GM21576 (cell line): ENCODE measurements at regions not wholly inside any gene's neighbourhood (a gene's known extent, or its start where the extent isn't known, plus 50 kb on each side); places are given as distances from the start of the nearest gene placed in this dataset.
"Not testable (repeated sequence)": the region's sequence is repeated elsewhere in the genome, so short reads cannot be mapped to it uniquely, and the experiment has no call there.

Experiments used
- ATAC-seq: cut with Tn5 transposase; IDR thresholded peaks from one replicate; pipeline ENCODE4 v1.9.1; 2021; ENCODE audit warnings: mild to moderate bottlenecking, moderate library complexity; ENCODE audit not compliant: unreplicated experiment

GRCh38 chr14:83251402-83251801 lies 1717.7 kb upstream of the SEL1L start:
- no peak for ATAC-seq

- ATAC-seq = no peak
These were observed 1720.2 kb upstream of the SEL1L start for GRCh38 chr14:83253870-83254269.

GRCh38 chr14:83255015-83255726 lies 1721.5 kb upstream of the SEL1L start:
- no peak for ATAC-seq

DNA sequence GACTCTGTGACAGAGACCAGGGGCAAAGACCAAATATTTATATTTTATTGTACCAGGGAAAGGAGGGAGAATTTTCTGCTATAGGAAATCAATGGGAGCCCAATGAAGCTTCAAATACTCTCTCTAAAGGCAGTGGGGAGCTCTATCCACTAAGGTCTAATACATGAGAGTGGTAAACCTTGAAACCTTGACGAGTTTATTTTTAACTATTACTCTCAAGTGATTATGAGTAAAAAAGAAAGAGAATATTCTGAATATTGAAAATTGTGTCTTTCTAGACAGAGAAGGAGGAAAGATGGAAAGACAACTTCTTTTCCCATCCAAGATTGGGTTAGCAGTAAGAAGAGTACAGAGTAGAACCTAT lies 1722.1 kb upstream of the SEL1L start:
- no peak for ATAC-seq

DNA sequence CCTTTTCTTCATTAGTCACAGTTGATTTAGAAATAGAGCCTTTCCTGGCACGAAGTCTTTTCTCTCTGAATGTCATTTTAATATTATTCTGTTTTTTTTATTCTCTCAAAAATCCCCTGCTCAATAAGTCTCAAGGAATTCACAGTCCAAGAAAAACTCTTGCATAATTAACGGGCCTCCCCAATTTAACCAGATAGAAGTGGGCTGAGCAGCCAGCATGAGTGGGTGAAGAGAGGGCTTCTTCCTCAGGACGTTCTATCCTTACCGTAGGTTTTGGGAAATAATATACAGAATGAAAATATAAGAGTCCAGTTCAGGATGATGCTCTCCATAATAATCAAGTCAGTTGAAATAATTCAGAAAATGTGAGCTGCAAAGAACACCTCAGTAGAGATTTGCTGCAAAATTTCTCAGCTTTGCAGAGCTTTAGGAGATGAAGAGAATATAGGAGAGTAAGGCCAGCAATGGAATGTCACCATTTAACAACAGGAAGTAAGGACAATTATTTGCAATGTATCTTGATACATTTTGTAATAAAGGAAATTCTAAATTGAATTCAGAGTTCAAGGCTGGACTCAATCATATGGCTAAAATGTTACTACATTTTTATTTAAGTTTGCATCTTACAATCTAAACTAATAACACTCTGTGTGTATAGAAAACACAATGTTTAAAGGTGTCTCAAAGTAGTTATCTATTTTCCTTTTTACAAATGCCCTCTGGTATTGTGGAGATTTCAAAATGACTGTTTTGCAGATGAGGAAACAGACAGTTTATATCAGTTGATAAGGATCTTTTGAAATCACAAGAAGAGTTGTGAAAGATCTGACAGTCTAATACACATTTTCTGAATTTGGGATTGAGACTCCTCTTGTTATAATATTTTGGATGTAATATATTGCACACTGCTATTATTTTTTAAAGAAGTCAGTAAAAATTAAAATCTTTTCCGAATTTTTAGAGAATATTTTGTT lies 1724.1 kb upstream of the SEL1L start:
- no peak for ATAC-seq

DNA sequence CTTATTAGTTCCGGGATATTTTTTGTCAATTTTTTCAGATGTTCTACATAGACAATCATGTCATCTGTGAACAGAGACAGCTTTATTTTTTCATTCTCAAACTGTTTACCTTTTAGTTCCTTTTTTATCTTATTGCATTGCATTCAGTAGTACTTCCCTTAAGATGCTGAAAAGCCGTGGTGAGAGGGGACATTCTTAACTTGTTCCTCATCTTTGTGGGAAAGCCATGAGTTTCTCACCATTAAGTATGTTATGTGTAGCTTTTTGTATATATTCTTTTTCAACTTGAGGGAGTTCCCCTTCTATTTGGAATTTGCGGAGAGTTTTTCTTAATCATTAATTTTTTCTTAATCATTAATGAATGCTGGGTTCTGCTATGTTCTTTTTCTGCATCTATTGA lies 1727.1 kb upstream of the SEL1L start:
- ATAC-seq = no peak

- ATAC-seq = no peak
These were observed 1735.9 kb upstream of the SEL1L start for GRCh38 chr14:83269583-83269982.

DNA sequence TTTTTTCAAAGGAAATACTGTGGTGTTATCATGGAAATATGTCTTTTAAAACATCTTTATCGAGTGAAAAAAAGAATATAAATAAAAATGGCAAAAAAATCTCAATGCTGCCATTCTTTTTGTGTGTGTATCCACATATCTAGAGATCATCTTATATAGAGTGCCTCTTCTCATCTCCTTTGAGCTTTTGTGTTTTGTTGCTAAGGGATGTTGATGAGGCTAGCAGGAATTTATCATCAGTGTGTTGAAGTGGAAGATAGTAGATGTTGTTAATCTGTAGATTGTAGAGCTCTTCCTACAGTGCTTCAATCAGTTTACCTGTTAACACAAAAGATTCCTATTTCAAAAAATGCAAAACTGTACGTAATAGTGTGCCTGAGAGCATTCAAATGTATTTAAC lies 1738.0 kb upstream of the SEL1L start:
- ATAC-seq = no peak

- no peak for ATAC-seq
These were observed 1747.1 kb upstream of the SEL1L start for GRCh38 chr14:83280719-83281118.

DNA sequence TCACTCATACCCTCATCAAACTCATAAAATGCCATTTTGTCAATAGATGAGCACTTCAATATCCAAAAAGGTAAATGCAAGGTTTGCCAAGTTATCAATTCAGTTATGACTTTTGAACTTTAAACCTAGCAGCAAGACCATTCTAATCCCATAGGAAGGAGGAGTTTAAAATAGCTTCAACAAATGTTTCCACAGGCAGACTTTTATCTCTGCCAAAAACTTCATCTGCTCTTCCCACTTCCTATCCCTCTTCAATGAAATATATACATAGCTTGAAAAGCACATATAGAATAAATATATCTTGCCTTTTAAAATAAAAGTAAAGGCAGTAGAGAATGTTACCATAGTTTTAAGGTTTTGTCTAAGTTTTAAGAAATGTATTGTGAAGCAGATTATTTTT lies 1749.1 kb upstream of the SEL1L start:
- no peak for ATAC-seq

- no peak for ATAC-seq
These were observed 1753.6 kb upstream of the SEL1L start for GRCh38 chr14:83287300-83287699.

- ATAC-seq = no peak
These were observed 1755.7 kb upstream of the SEL1L start for GRCh38 chr14:83289390-83289789.

DNA sequence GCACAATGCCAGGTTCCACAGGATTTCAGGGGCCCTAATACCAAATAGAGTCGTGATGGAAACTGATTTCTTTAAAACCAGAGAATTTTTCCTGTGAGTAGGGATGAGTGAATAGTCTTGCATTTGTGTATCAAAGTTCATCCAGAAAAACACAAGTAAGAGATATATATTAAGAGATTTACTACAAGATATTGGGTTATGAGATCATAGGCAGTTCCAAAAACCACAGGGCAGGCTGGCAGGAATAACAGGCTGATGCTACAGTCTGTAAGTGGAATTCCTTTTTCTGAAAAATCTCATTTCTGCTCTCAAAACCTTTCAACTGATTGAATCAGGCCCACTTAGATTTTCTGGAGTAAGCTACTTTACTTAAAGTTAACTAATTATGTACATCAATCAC lies 1756.2 kb upstream of the SEL1L start:
- ATAC-seq = no peak

- ATAC-seq = no peak
These were observed 1756.8 kb upstream of the SEL1L start for GRCh38 chr14:83290447-83290846.

- ATAC-seq = no peak
These were observed 1758.1 kb upstream of the SEL1L start for GRCh38 chr14:83291714-83292113.

GRCh38 chr14:83294941-83295340 lies 1761.3 kb upstream of the SEL1L start:
- no peak for ATAC-seq

- ATAC-seq = no peak
These were observed 1763.7 kb upstream of the SEL1L start for GRCh38 chr14:83297361-83297760.

- ATAC-seq = not testable (repeated sequence)
These were observed 1764.4 kb upstream of the SEL1L start for GRCh38 chr14:83298016-83298415.

GRCh38 chr14:83300476-83301064 lies 1766.9 kb upstream of the SEL1L start:
- ATAC-seq = no peak

GRCh38 chr14:83301791-83302190 lies 1768.1 kb upstream of the SEL1L start:
- no peak for ATAC-seq

- no peak for ATAC-seq
These were observed 1775.6 kb upstream of the SEL1L start for GRCh38 chr14:83309211-83309610.

DNA sequence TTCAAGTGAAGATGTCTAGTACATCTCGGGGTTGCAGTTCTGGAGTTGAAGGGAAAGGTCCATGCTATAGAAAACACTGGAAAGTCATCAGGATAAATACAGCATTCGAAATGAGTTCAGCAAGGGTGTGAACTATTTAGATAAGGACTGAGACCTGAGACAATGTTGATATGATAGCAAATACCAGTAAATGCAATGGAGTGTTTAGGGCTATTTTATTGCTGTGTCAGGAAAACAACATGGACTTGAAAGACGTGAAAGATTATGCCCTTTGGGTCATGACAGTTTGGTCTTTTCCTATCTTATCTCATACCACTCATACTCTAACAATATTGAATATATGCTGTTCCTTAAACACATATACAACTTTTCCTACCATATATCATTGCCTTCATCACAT lies 1776.2 kb upstream of the SEL1L start:
- no peak for ATAC-seq
